C4-2B (cell line): ENCODE measurements at regions not wholly inside any gene's neighbourhood (a gene's known extent, or its start where the extent isn't known, plus 50 kb on each side); places are given as distances from the start of the nearest gene placed in this dataset.

Source experiments
- H3K27ac ChIP-seq: fragments of 450-650 bp; 2 replicates; pipeline ENCODE4 v1.5.1; 2017
- CTCF ChIP-seq: fragments of 450-650 bp; conservative IDR thresholded peaks from 2 replicates; pipeline ENCODE4 v1.5.1; 2017; ENCODE audit warnings: mild to moderate bottlenecking
- ZFX ChIP-seq: fragments of 450-650 bp; IDR thresholded peaks from 2 replicates; pipeline ENCODE4 v1.6.1; 2017

DNA sequence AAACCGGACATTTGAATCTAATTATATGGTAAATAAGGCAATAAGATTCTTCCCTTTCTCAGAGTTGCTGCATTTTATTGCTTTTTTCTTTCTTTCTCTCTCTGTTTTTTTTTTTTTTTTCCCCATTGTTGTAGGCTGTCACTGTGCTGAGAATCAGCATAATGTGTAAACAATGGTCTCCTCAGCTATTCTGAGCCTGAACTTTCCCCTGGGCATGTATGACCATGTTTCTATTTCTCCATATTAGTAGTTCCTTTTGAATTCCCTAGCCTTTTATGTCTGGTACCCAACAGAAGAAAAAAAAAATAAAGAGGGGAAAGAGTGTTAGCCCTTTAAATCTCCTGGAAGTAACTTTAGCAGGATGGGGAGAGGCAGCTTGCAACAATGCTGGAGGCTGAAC is 1862.5 kb downstream of the SUCLG1 start:
- no peak overlapping the region for H3K27ac ChIP-seq
- TF ChIP-seq ZFX, result no peak
- TF ChIP-seq CTCF, result no peak

- TF ChIP-seq ZFX (no peak), CTCF (no peak)
These were observed 1867.4 kb downstream of the SUCLG1 start for GRCh38 chr2:82591718-82592117.

DNA sequence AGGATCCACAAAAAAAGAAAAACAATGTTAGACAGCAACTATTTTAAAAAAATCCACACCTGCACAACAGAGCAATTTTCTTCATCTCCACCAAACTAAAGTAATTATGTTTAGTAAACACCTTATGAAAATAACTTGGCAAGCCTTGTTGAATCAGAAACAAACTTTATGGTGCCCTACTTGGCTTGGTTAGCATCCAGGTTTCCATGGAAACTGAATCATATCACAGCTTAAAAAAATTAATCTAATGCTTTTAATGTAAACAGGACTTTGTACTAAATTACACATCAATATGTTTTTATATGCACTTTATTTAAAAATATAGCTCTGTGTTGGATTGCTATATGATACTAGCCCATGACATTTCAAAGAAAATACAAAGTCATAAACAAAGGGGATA is 1882.4 kb downstream of the SUCLG1 start:
- TF ChIP-seq ZFX (no peak), CTCF (no peak)
- no peak overlapping the region for H3K27ac ChIP-seq

More at GRCh38 chr2:82591718-82592117, 1867.4 kb downstream of the SUCLG1 start:
- no peak overlapping the region for H3K27ac ChIP-seq

DNA sequence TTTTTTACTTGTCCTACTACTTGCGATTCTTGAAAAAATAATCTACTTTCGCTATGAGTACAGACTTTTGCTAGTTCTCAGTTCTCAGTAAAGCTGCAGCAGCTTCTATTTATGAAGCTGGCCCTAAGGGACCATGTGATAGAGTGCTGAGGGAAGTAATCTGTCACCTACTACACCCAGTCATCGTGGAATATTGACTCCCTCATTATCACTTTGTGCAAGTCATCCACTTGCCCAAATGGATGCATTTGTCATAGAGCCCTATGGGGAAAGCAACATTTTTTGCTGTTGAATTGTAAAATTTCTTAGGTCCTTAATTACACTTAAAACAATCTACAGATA is 1919.8 kb downstream of the SUCLG1 start:
- no peak overlapping the region for H3K27ac ChIP-seq
- TF ChIP-seq ZFX, result no peak
- TF ChIP-seq CTCF, result no peak

DNA sequence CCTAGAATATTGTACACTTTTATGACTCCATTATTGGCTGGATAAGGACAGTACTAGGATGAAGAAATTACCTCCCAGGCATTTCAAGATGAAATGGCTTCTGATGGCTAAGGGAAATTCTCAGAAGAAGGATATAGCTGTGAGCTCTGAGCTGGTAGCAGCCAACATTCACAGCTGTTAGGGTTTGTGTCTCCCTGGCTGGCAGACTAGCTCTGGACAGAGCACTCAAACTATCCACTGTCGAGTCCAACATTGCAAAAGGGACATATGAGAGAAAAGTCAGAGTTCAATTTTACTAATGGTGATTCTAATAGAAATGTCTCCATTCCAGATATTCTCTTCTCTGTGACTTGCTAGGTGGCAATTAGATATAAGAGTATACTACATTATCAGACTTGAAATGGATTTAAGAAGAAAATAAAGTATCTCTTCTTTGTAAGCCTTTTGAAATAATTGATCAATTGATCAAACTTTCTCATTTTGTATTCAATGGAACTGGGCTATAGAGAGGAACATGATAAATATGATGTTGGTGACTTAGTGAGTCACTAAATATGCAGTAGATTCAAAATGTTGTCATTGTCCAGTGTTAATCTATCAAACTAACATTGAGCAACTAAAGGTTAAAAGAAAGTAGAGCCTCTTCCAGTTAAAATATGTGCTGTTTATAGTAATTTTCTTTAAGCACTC is 1920.3 kb downstream of the SUCLG1 start:
- no peak for TF ChIP-seq CTCF
- no peak for TF ChIP-seq ZFX
- H3K27ac ChIP-seq, result no peak overlapping the region

GRCh38 chr2:82528288-82528687 is 1930.8 kb downstream of the SUCLG1 start:
- no peak for TF ChIP-seq CTCF
- no peak for TF ChIP-seq ZFX
- H3K27ac ChIP-seq, result no peak overlapping the region

GRCh38 chr2:82527124-82527523 is 1932.0 kb downstream of the SUCLG1 start:
- H3K27ac ChIP-seq, result no peak overlapping the region
- TF ChIP-seq ZFX (no peak), CTCF (no peak)
